ENCODE measurements at regions not wholly inside any gene's neighbourhood (a gene's known extent, or its start where the extent isn't known, plus 50 kb on each side); places are given as distances from the start of the nearest gene placed in this dataset.

- DNase-seq: no peak
These were observed 252.4 kb downstream of the TOMM20 start for GRCh38 chr1:234875953-234876855.

- DNase-seq: no peak
These were observed 253.2 kb downstream of the TOMM20 start for GRCh38 chr1:234875328-234875952.

- DNase-seq: no peak
These were observed 254.0 kb downstream of the TOMM20 start for GRCh38 chr1:234874291-234875288.

GRCh38 chr1:234871710-234872271, 256.8 kb downstream of the TOMM20 start:
- no peak for DNase-seq

- DNase-seq: no peak
These were observed 257.5 kb downstream of the TOMM20 start for GRCh38 chr1:234871039-234871709.

- DNase-seq: no peak
These were observed 258.3 kb downstream of the TOMM20 start for GRCh38 chr1:234870020-234870981.

GRCh38 chr1:234869182-234870019, 259.2 kb downstream of the TOMM20 start:
- DNase-seq: no peak

- DNase-seq: no peak
These were observed 258.5 kb upstream of the IRF2BP2 start for GRCh38 chr1:234868296-234869147.

GRCh38 chr1:234866007-234866866, 256.3 kb upstream of the IRF2BP2 start:
- no peak for DNase-seq

- DNase-seq: no peak
These were observed 255.4 kb upstream of the IRF2BP2 start for GRCh38 chr1:234865171-234866006.

- no peak for DNase-seq
These were observed 254.1 kb upstream of the IRF2BP2 start for GRCh38 chr1:234864116-234864515.

- DNase-seq: no peak
These were observed 253.6 kb upstream of the IRF2BP2 start for GRCh38 chr1:234863551-234863971.

- no peak for DNase-seq
These were observed 253.1 kb upstream of the IRF2BP2 start for GRCh38 chr1:234862944-234863515.

- no peak for DNase-seq
These were observed 252.5 kb upstream of the IRF2BP2 start for GRCh38 chr1:234862360-234862943.

GRCh38 chr1:234861761-234862160, 251.8 kb upstream of the IRF2BP2 start:
- no peak for DNase-seq

- no peak for DNase-seq
These were observed 251.1 kb upstream of the IRF2BP2 start for GRCh38 chr1:234861024-234861620.
